Esophagus squamous epithelium (tissue), 4 donors: ENCODE measurements at regions not wholly inside any gene's neighbourhood (a gene's known extent, or its start where the extent isn't known, plus 50 kb on each side); places are given as distances from the start of the nearest gene placed in this dataset.

ENCODE experiments used
- CTCF ChIP-seq, 6 experiments: fragments of 450-650 bp in 4 of 6; fragments of 200-600 bp in 2 of 6; sonication (generic) in 2 of 6; IDR thresholded peaks; one replicate each; pipeline ENCODE4 v1.5.1; 2016 to 2019; ENCODE audit warnings: antibody characterized with exemption in 6 of 6, mild to moderate bottlenecking in 4 of 6, moderate library complexity in 4 of 6
- POLR2A ChIP-seq, 4 donors: fragments of 450-650 bp; IDR thresholded peaks; one replicate each; pipeline ENCODE4 v1.6.1; 2017; ENCODE audit warnings: antibody characterized with exemption in 4 of 4, mild to moderate bottlenecking in 4 of 4, moderate library complexity in 3 of 4

- no peak for TF ChIP-seq POLR2A (IDR thresholded peaks at IDR 0.05)
- no peak for TF ChIP-seq CTCF (IDR thresholded peaks at IDR 0.05)
Observed at GRCh38 chr5:167466992-167467391, 824.5 kb upstream of the WWC1 start.
